Globus pallidus (tissue), 1 donor: ENCODE measurements at regions not wholly inside any gene's neighbourhood (a gene's known extent, or its start where the extent isn't known, plus 50 kb on each side); places are given as distances from the start of the nearest gene placed in this dataset.
"Not testable (repeated sequence)": the region's sequence is repeated elsewhere in the genome, so short reads cannot be mapped to it uniquely, and the experiment has no call there.

Experiments
- DNase-seq: peaks from one replicate; pipeline ENCODE4 v3.0.0-alpha.2; 2015; ENCODE audit warnings: low spot score

DNA sequence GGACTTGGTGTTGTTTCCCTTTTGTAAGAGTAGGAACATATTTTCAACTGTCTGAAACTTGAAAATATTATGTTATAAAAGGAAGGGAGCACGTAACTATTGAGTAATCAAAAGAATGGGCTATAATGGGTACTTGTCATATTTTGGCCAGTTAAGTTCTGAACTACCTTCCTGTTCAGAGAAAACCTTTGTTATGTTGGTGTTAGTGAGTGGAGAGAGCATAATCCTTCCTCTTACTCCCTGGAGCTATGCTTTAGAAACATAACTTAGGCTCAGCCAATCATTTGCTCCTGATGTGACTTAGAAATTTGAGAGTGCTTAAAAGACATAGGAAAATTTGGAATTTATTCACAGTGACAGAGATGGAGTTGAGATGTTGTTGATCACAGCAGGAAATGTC, 482.5 kb upstream of the SPRY2 start:
- DNase-seq: no peak

DNA sequence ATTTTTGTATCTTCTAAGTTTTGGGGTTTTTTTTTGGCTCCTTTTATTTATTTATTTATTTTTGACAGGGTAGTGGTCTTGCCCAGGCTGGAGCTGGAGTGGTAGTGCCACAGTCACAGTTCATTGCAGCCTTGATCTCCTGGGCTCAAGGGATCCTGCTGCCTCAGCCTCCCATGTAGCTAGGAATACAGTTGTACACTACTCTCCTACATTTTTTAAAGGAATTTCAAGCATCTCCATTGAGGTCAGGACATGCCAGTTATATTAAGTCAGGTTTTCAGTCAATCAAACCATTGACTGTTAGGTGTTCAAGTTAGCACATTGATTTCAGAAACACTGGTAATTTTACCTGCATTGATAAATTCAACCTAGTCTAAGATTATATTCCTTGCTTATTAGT, 480.5 kb upstream of the SPRY2 start:
- no peak for DNase-seq

GRCh38 chr13:80817979-80818378, 477.1 kb upstream of the SPRY2 start:
- DNase-seq: no peak

- DNase-seq: no peak
Observed at GRCh38 chr13:80814541-80814940, 473.6 kb upstream of the SPRY2 start.

DNA sequence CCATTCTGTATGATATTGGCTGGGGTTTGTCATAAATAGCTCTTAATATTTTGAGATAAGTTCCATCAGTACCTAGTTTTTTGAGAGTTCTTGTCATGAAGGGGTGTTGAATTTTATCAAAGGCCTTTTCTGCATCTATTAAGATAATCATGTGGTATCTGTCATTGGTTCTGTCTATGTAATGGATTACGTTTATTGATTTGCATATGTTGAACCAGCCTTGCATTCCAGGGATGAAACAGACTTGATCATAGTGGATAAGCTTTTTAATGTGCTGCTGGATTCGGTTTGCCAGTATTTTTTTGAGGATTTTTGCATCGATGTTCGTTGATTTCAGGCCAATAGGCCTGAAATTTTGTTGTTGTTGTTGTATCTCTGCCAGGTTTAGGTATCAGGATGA, 469.4 kb upstream of the SPRY2 start:
- not testable (repeated sequence) for DNase-seq

DNA sequence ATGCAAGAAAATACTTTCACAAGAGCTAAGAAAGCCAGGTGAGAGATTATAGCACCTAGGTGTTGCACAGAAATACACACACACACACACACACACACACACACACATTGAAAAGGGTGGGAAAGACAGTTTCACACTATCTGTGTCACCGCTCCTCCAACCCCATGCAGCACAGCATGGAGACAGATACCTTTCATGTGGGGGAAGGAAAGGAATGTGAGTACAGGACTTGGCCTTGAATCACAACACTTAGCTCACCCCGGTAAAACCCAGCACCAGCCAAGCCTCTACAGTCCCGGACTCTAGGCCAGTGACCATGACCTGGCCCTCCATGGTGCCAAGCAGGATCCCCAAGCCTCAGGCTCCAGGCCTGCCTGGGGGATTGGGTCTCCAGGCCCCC, 462.0 kb upstream of the SPRY2 start:
- no peak for DNase-seq

DNA sequence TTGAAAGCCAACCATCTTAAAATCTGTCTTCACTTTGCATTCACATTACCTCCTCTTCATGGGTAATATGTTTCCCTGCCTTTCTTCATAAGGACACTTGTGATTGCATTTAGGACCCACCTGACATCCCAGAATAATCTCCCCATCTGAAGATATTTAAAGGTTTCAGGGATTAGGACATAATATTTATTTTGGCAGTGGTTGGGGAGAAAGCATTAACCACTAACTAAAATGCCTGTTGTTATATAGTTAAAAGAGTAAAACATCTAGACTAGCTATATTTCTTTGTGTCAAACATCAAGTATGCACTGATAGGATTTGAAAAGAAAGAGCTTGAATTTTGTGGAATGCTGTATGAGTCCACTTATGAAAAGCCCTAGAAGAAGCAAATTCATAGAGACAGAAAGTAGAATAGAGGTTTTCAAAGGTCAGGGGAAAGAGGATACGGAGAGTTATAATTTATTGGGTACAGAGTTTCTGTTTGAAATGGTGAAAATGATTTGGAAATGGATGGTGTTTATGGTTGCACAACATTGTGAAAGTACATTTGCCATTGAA, 457.7 kb upstream of the SPRY2 start:
- DNase-seq: no peak

- DNase-seq: no peak
Observed at GRCh38 chr13:80787604-80788003, 446.7 kb upstream of the SPRY2 start.

DNA sequence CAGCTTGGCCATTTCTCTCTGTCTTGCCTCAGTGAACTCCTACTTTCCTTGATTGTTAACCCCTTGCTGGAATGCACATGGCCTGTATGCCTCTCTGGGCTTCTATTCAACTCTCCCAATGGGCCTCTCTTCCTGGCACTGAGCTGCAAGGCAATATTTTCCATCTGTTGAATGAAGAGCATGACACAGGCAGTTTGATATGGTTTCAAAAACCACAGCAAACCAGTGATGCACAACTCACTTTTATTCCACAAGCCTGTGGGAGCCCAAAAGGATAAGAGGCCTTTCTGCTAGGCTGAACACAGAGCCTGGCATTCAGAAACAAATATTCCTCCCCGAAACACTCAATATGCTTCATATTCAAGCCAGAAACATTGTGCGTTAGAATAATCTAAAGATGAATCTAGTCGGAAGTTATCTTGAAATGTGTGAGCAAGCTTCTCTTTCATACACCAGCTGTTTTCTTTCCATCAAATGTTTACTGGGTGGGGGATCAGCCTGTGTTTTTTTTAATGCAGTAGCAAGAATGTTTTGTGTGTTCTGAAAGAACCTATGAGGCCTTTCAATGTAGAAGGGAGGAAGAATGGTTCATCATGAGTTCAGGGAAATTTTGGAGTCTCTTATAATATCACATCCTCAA, 443.1 kb upstream of the SPRY2 start:
- no peak for DNase-seq

- no peak for DNase-seq
Observed at GRCh38 chr13:80782441-80782840, 441.5 kb upstream of the SPRY2 start.

- no peak for DNase-seq
Observed at GRCh38 chr13:80778297-80778696, 437.4 kb upstream of the SPRY2 start.

GRCh38 chr13:80757694-80758093, 416.8 kb upstream of the SPRY2 start:
- DNase-seq: no peak

DNA sequence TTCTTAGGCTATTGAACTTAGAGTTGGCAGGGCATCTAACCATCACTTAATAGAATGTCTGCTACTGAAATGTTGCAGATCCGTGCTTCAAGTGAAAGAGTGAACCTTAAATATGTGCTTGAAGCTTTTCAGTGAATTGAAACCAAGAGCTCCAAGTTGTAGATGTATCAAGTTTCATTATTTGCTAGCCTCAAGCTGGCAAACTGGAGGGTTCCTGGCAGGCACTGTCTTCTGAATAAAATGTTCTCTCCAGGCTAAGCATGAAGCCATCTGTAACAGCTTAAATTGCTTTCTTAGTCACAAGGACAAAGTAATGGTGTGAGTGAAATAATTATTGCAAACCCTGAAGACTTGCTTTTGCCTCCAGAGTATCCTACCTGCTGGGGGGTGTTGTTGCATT, 415.0 kb upstream of the SPRY2 start:
- no peak for DNase-seq

DNA sequence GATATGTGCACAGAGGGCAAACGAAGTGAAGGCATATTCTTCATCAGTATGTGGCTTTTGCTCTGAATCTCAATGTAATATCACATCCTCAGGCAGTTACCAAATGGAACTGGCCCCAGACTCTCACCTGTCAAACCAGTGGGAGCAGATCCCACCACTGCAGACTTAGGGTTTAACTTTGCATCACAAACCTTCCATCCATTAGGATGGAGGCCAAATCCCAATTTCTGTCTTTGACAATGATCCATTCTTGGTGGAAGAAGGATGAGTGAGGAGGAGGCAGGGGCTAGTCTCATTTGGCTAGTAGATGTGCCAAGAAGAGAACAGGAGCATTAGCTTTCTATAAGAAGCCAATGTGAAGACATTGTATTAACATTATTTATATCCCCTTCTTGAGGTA, 413.5 kb upstream of the SPRY2 start:
- no peak for DNase-seq

DNA sequence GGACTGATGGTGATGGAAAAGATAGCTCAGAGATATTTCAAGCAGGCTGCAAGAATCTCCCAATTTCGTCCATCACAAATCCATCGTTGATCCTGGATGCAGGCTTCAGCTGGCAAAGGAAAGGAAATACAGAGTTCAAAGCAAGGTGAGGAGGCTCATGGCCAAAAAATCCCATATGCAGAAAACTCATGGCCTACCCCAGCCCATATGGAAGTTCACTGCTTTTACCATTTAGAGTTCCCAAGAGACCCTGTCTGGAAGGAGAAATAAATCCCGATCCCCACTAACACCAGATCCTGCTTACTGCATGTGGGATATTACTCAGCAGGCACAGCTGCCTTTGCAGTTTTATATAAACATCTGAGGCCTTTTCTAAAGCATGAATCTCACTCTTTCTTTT, 412.9 kb upstream of the SPRY2 start:
- no peak for DNase-seq

DNA sequence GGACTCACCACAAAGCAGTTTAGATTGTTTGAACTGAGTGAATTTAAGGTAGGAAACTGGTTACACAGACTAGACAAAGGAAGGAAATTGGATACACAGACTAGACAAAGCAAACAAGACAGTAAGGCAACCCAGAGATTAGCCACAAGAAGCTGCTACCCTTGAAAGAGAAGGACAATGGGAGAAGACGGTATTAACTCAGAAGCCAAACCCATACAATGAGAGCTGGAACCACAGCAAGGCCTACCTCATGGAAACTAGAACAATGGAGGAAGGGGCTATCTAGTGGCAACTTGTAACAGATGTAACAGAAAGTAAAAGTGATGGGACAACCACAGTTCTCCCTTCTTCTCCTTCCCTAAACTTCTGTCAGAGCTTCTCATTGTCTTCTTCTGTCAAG, 410.9 kb upstream of the SPRY2 start:
- no peak for DNase-seq

GRCh38 chr13:80744147-80744914, 403.4 kb upstream of the SPRY2 start:
- DNase-seq: no peak

GRCh38 chr13:80742033-80742432, 401.1 kb upstream of the SPRY2 start:
- DNase-seq: no peak

GRCh38 chr13:80740071-80740470, 399.1 kb upstream of the SPRY2 start:
- DNase-seq: no peak

DNA sequence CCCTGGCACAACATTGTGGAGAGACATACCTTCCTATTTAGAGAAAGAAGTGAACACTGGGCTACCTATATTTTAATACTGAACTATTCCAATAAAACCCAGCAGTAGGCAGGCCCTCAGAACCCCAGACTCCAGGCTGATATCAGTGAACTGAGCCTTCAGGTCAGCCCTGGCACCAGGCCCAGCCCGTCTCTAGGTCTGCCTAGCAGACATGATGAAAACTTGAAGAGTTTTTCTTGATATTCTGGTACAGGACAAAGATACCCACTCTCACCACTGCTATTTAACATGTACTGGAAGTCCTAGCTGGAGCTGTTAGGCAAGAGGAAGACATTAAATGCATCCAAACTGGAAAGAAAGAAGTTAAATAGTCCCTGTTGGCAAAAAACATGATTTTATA, 396.6 kb upstream of the SPRY2 start:
- no peak for DNase-seq

GRCh38 chr13:80727321-80727975, 386.5 kb upstream of the SPRY2 start:
- no peak for DNase-seq

DNA sequence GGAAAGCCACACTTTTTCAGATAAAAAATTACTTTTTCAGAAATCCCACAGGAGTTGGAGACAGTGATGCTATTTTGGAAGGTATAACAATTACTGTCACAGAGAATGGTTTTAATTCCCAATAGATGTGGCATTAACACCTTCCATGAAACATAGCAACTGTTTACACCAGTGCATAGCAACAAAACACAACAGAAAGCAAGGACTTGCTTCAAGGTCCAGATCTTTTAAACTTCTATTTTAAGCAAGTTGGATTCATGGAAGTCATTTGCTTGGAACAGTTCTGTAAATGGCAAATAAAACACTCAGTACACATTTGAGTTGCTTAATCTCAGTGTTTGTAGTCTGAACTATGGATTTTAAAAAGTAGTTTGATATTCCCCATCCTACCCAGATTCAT, 385.9 kb upstream of the SPRY2 start:
- DNase-seq: no peak

GRCh38 chr13:80721689-80722088, 380.8 kb upstream of the SPRY2 start:
- DNase-seq: no peak
